ENCODE measurements at regions not wholly inside any gene's neighbourhood (a gene's known extent, or its start where the extent isn't known, plus 50 kb on each side); places are given as distances from the start of the nearest gene placed in this dataset.

- TF ChIP-seq CTCF (conservative IDR thresholded peaks at IDR 0.05; ENCODE audit: low read depth, low read length) (no peak), EZH2phosphoT487 (IDR thresholded peaks at IDR 0.05; ENCODE audit: borderline replicate concordance, low read length) (no peak), EZH2 (IDR thresholded peaks at IDR 0.05; ENCODE audit: low read length, unreplicated experiment) (no peak)
These were observed 78.4 kb upstream of the ERRFI1 start for GRCh38 chr1:8104278-8105236.
